ENCODE measurements at regions not wholly inside any gene's neighbourhood (a gene's known extent, or its start where the extent isn't known, plus 50 kb on each side); places are given as distances from the start of the nearest gene placed in this dataset.

DNA sequence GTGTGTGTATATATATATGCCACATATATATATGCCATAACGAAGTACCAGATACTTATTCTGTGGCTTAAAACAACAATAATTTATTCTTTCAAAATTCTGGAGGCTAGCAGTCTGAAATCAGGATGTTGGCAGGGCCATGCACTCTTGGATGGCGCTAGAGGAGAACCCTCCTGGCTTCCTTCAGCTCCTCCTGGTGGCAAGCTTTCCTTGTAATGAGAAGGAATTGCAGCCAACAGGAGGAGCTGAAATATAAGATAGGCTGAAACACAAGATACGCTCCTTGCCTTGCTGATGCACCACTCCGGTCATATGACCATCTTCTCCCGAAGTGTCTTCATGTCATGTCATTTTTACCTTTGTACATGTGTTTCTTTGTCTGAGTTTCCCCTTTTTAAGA, 368.1 kb upstream of the CTNND2 start:
- peak; percentile 48 for DNase-seq (ENCODE audit: low spot score)

GRCh38 chr5:12270914-12271313, 366.7 kb upstream of the CTNND2 start:
- DNase-seq (ENCODE audit: low spot score): no peak

- no peak for DNase-seq (ENCODE audit: low spot score)
These were observed 364.9 kb upstream of the CTNND2 start for GRCh38 chr5:12269164-12269563.

GRCh38 chr5:12258549-12258948, 354.3 kb upstream of the CTNND2 start:
- DNase-seq (ENCODE audit: low spot score): no peak

DNA sequence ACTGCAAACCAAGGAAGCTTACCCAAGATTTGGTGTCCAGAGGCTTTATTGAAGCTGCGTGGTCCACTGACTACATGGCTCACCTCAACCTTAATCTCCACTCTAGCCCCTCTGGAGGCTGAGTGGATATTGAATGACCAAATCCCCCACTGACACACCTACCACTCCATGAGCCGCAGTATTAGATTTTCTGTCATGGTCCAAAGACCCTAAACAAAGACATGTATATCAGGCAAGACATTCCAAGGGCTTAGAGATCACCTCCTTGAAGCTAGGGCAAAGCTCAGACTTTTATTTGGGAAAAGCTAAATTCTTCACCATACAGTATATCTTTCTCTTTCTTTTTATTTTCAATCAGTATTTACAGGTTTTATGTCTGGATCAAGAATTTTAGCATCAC, 346.2 kb upstream of the CTNND2 start:
- DNase-seq (ENCODE audit: low spot score): no peak

DNA sequence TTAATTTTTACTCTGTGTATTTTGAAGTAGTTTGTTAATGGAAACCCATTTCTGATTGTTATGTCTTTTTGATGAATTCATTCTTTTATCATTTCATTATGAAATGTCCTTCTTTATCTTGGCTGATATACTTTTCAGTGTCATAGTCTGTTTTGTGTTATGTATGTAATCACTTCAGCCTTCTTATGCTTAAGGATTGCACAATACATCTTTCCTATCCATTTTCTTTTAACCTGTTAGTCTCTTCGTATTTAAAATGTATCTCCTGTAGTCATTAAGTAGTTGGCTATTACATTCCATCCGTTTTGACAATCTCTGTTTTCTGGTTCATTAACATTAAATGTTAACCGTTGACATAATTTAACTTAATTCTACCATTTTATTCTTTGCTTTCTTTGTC, 344.6 kb upstream of the CTNND2 start:
- DNase-seq (ENCODE audit: low spot score): no peak

GRCh38 chr5:12246036-12246435, 341.8 kb upstream of the CTNND2 start:
- no peak for DNase-seq (ENCODE audit: low spot score)

GRCh38 chr5:12245429-12245828, 341.2 kb upstream of the CTNND2 start:
- DNase-seq (ENCODE audit: low spot score): no peak

DNA sequence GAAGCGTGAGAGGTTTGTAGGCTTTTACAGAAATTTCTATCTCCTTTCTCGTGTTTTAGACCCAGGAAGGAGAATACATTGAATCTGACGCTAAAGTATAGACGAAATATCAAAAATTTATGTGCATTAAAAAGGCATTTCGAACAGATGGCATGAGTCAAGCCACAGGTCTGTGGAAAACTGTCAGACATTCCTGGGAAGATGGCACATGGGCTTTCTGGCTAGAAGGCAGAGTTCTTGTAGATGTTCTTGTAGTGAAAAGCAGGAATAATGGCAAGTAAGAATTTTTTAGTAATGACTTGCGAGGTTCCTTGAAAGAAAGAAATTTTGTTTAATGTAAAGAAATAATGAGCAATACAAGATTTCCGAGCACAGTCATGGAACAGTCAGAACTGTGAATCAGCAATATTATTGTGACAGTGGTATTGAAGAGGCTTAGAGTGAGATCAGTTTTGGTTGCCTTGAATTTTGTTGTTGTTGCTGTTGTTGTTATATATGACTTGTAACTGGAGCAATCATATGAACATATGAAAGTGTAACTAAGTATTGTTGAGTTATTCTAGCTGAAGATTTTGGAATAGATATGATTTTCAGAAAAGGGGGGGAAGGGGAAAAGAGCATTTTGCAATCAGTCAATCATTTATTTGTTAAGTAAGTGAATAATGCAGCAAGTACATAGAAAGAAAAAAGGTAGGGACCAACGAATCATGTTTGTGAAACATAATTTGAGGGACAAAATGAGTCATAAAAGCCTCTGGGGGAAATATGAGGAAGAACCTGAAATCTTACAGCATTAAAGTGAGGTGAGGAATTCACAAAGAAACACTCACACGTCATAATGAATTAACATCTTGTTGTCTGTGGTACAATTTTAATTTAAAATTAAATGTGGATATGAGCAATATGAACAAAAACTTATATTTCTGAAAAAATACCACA, 339.0 kb upstream of the CTNND2 start:
- no peak for DNase-seq (ENCODE audit: low spot score)

GRCh38 chr5:12237837-12238575, 333.8 kb upstream of the CTNND2 start:
- DNase-seq (ENCODE audit: low spot score): no peak

DNA sequence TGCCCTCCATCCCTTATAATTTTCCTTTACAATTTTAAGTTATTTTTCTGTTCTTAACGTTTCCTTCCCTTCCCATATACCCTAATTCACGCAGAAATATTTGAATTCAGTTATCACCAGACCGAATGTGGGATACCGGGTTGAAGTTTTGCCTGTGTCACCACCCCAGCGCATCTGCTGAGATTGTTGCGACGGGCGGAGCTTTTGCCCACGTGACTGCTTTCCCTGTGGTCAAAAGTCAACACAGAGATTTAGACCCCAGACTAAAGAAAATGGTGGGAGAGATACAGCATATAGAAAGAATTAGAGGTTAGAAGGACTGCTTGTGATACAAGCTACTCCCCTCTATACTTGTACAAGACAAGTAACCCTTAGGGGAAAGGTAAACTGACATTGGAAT, 326.4 kb upstream of the CTNND2 start:
- DNase-seq (ENCODE audit: low spot score): no peak

- no peak for DNase-seq (ENCODE audit: low spot score)
These were observed 312.8 kb upstream of the CTNND2 start for GRCh38 chr5:12217039-12217438.

- peak; percentile 33 for DNase-seq (ENCODE audit: low spot score)
These were observed 310.2 kb upstream of the CTNND2 start for GRCh38 chr5:12214267-12215015.

GRCh38 chr5:12208366-12209100, 304.3 kb upstream of the CTNND2 start:
- DNase-seq (ENCODE audit: low spot score): no peak

DNA sequence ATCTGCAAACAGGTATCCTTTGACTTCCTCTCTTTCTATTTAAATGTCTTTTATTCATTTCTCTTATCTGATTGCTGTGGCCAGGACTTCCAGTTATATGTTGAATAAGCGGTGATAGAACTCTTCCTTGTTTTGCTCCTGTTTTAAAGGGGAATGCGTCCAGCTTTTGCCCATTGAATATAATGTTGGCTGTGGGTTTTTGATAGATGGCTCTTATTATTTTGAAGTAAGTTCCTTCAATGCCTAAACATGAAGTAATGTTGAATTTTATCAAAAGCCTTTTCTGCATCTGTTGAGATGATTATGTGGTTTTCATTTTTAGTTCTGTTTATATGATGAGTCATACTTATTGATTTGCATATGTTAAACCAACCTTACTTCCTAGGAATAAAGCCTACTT, 300.5 kb upstream of the CTNND2 start:
- DNase-seq (ENCODE audit: low spot score): no peak

DNA sequence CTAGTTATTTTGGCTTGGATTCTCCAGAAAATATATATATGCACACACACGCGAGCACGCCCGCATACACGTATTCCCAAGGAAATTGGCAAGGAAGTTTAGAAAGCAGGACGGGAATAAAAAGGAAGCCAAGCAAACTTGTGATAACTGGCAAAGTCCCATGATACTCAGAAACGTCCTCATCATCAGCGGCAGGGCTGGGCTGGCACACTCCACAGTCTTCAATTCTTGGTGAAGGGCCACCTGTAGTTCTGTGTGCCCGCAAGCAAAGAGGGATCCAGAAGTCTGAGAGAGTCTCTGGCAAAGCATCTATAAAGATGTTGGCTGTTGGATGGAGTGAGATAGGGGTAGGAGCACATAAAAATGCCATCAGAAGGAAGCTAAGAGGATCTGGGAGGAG, 289.3 kb upstream of the CTNND2 start:
- no peak for DNase-seq (ENCODE audit: low spot score)

DNA sequence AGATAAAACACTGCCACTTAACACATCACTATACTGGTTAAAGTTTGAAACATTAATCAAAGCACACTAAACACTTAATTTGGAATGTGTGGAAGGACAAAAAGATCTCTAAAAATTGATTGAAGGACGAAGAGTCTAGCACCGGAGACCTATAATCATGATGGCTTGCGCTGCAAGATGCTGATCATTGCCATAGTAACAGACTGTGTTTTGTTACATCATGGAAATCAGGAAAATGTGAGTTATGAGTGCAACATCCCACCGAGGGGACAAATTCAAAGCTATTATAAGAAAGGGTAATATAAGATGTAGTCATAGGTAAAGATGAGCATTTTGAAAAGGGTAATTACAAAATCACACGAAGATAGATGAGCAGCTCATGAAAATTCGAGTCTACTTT, 278.8 kb upstream of the CTNND2 start:
- DNase-seq (ENCODE audit: low spot score): no peak

GRCh38 chr5:12177851-12178250, 273.6 kb upstream of the CTNND2 start:
- DNase-seq (ENCODE audit: low spot score): no peak

DNA sequence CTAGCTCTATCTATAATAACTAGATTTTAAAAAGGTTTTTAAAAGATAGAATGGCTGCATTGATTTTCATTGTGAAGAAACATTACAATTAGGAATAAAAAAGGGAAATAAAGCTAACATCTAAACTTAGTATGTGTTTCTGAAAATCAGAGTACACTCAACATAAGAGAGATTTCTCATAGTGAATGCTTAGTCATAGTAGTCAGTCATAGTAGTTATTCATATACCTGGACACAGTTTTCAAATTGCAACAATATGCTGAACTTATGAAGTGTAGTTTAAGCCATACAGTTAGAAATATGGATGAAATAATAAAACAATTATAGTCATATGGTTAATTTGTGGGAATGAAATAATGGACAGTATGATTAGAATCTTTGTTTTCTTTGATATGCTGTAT, 273.0 kb upstream of the CTNND2 start:
- DNase-seq (ENCODE audit: low spot score): no peak

DNA sequence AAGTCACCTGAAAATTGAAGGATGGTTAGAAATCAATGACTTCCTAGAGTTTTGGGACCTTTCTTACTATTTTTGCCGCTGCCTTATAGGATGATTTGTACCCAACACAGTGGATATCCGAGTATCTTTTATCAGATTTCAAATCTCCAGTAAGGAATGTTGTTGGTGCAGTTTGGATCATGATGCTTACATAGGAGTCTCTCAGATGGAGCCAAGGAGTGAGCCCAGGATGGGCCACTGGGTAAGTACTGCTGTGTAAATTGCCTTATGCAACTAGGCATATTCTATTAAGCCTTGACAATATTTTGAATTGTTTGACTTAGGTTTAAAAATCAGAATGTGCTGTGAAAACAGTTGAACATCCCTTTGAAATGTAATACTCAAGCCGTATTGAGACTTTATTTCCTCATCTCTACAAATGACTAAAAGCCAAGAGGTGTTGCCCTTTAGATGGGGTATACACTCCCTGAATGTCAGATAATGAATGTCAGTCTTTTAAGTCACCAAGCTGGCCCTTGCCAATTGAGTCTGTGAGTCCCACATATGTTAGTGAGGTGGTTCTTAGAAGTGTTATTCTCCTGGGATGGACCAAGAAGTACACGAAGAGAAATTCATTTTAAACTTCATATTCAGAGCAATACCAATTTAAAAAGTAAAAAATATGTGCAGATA, 271.8 kb upstream of the CTNND2 start:
- no peak for DNase-seq (ENCODE audit: low spot score)

DNA sequence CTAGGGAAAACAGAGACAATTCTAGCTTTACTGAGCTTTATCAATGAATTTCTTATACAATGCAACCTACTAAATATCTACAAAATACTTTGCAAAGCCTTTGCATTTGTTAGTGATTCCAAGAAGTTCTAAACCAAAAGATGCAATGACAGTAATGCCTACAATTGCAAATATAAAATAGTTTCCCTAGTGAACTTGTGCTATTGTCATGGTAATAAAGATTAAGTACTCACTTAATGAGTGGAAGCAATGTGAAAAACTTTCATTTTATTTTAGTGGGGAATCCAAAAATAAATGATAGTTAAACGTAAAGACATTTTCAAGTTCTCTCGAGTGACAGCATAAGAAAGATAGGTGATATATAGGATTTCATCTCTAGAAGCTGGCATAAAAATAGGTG, 270.5 kb upstream of the CTNND2 start:
- DNase-seq (ENCODE audit: low spot score): no peak
